ENCODE measurements at regions not wholly inside any gene's neighbourhood (a gene's known extent, or its start where the extent isn't known, plus 50 kb on each side); places are given as distances from the start of the nearest gene placed in this dataset.

- TF ChIP-seq ZNF529 (tag by site-specific recombination; IDR thresholded peaks at IDR 0.05; ENCODE audit: insufficient replicate concordance) (no peak), SCRT2 (tag by site-specific recombination; IDR thresholded peaks at IDR 0.05) (no peak)
- ChIA-PET POLR2A (no interaction called here), CTCF (no interaction called here)
- no peaks in the 10 kb centered on the region for H3K36me3 ChIP-seq (ENCODE audit: control insufficient read depth in 2 of 2, insufficient read depth in 1 of 2, low read length in 2 of 2)
- H3K4me1 ChIP-seq (ENCODE audit: control insufficient read depth, insufficient read depth, low read length) = no peaks in the 10 kb centered on the region
- no peak overlapping the region for H3K4me3 ChIP-seq (ENCODE audit: low read depth, low read length)
- no peaks in the 10 kb centered on the region for H3K9me3 ChIP-seq (ENCODE audit: control insufficient read depth, insufficient read depth, low read depth, low read length)
- H3K27ac ChIP-seq (ENCODE audit: extremely low read depth, low read depth, low read length) = no peak overlapping the region
These were observed 497.5 kb downstream of the RWDD3 start for GRCh38 chr1:95731466-95731865.

- ChIA-PET CTCF (interaction anchor here (0.7 kb wide), 1 partner anchor 353 kb away, joined by 3 read pairs; no protein-coding TSS in a partner anchor), POLR2A (no interaction called here)
- H3K36me3 ChIP-seq (ENCODE audit: control insufficient read depth in 2 of 2, insufficient read depth in 1 of 2, low read length in 2 of 2) = no peaks in the 10 kb centered on the region
- no peak overlapping the region for H3K27ac ChIP-seq (ENCODE audit: extremely low read depth, low read depth, low read length)
- TF ChIP-seq SCRT1 (tag by site-specific recombination; IDR thresholded peaks at IDR 0.05; ENCODE audit: borderline replicate concordance) = no peak
- H3K4me3 ChIP-seq (ENCODE audit: low read depth, low read length) = no peak overlapping the region
- H3K4me1 ChIP-seq (ENCODE audit: control insufficient read depth, insufficient read depth, low read length) = no peaks in the 10 kb centered on the region
- H3K9me3 ChIP-seq (ENCODE audit: control insufficient read depth, insufficient read depth, low read depth, low read length) = no peaks in the 10 kb centered on the region
These were observed 499.0 kb downstream of the RWDD3 start for GRCh38 chr1:95733031-95733430.

GRCh38 chr1:95733671-95734070, 499.7 kb downstream of the RWDD3 start:
- Histone ChIP-seq H3K36me3 (ENCODE audit: control insufficient read depth in 2 of 2, insufficient read depth in 1 of 2, low read length in 2 of 2) (no peaks in the 10 kb centered on the region), H3K4me1 (ENCODE audit: control insufficient read depth, insufficient read depth, low read length) (no peaks in the 10 kb centered on the region), H3K9me3 (ENCODE audit: control insufficient read depth, insufficient read depth, low read depth, low read length) (no peaks in the 10 kb centered on the region), H3K4me3 (ENCODE audit: low read depth, low read length) (no peak overlapping the region), H3K27ac (ENCODE audit: extremely low read depth, low read depth, low read length) (no peak overlapping the region)
- ChIA-PET CTCF (no interaction called here), POLR2A (no interaction called here)
- TF ChIP-seq YY1 (tag by site-specific recombination; IDR thresholded peaks at IDR 0.05) = no peak
- TF ChIP-seq IKZF3 (tag by site-specific recombination; IDR thresholded peaks at IDR 0.05) = no peak
- no peak for TF ChIP-seq HOXC10 (CRISPR knock-in tag; IDR thresholded peaks at IDR 0.05)
- no peak for TF ChIP-seq ZNF658 (tag by site-specific recombination; IDR thresholded peaks at IDR 0.05)
- no peak for TF ChIP-seq ZBTB6 (tag by site-specific recombination; IDR thresholded peaks at IDR 0.05)
- no peak for TF ChIP-seq ZNF488 (tag by site-specific recombination; IDR thresholded peaks at IDR 0.05)
- no peak for TF ChIP-seq ZNF792 (tag by site-specific recombination; IDR thresholded peaks at IDR 0.05)
- TF ChIP-seq ZBTB48 (tag by site-specific recombination; IDR thresholded peaks at IDR 0.05) = no peak
- no peak for TF ChIP-seq ZNF560 (tag by site-specific recombination; IDR thresholded peaks at IDR 0.05; ENCODE audit: borderline replicate concordance)
- TF ChIP-seq ZNF366 (tag by site-specific recombination; conservative IDR thresholded peaks at IDR 0.05) = no peak
- TF ChIP-seq HOXA7 (CRISPR knock-in tag; IDR thresholded peaks at IDR 0.05; ENCODE audit: borderline replicate concordance) = no peak
- TF ChIP-seq ZNF174 (tag by site-specific recombination; IDR thresholded peaks at IDR 0.05) = no peak
- no peak for TF ChIP-seq ZNF335 (tag by site-specific recombination; conservative IDR thresholded peaks at IDR 0.05)
- TF ChIP-seq GLIS2 (tag by site-specific recombination; IDR thresholded peaks at IDR 0.05) = no peak
- no peak for TF ChIP-seq SCRT1 (tag by site-specific recombination; IDR thresholded peaks at IDR 0.05; ENCODE audit: borderline replicate concordance)
- TF ChIP-seq ZNF76 (tag by site-specific recombination; IDR thresholded peaks at IDR 0.05; ENCODE audit: borderline replicate concordance, low read depth) = no peak

- ChIA-PET POLR2A (no interaction called here), CTCF (interaction anchor here (0.7 kb wide), 1 partner anchor 37 kb away, joined by 7 read pairs; no protein-coding TSS in a partner anchor)
- Histone ChIP-seq H3K36me3 (ENCODE audit: control insufficient read depth in 2 of 2, insufficient read depth in 1 of 2, low read length in 2 of 2) (no peaks in the 10 kb centered on the region), H3K4me3 (ENCODE audit: low read depth, low read length) (no peak overlapping the region), H3K27ac (ENCODE audit: extremely low read depth, low read depth, low read length) (no peak overlapping the region), H3K9me3 (ENCODE audit: control insufficient read depth, insufficient read depth, low read depth, low read length) (no peaks in the 10 kb centered on the region), H3K4me1 (ENCODE audit: control insufficient read depth, insufficient read depth, low read length) (no peaks in the 10 kb centered on the region)
- TF ChIP-seq TSHZ1 (tag by site-specific recombination; IDR thresholded peaks at IDR 0.05; ENCODE audit: borderline replicate concordance) (no peak), SALL2 (tag by site-specific recombination; IDR thresholded peaks at IDR 0.05; ENCODE audit: borderline replicate concordance) (no peak), ZNF549 (tag by site-specific recombination; IDR thresholded peaks at IDR 0.05) (no peak), ZNF10 (tag by site-specific recombination; IDR thresholded peaks at IDR 0.05) (no peak), ZNF114 (tag by site-specific recombination; IDR thresholded peaks at IDR 0.05) (no peak), GLIS2 (tag by site-specific recombination; IDR thresholded peaks at IDR 0.05) (no peak), ZNF660 (tag by site-specific recombination; IDR thresholded peaks at IDR 0.05) (no peak), ZNF521 (tag by site-specific recombination; IDR thresholded peaks at IDR 0.05) (no peak), ZNF211 (tag by site-specific recombination; IDR thresholded peaks at IDR 0.05; ENCODE audit: low read depth) (no peak)
These were observed 500.6 kb downstream of the RWDD3 start for GRCh38 chr1:95734560-95734959.

Measured in HEK293 (cell line).